Neural progenitor cell (in vitro differentiated cells): ENCODE measurements at regions not wholly inside any gene's neighbourhood (a gene's known extent, or its start where the extent isn't known, plus 50 kb on each side); places are given as distances from the start of the nearest gene placed in this dataset.

ENCODE experiments used
- CTCF ChIP-seq: fragments of 200-600 bp; sonication (generic); IDR thresholded peaks from 2 replicates; pipeline ENCODE4 v1.5.1; 2017; ENCODE audit warnings: antibody characterized with exemption, mild to moderate bottlenecking
- EZH2 ChIP-seq: fragments of 200-600 bp; sonication (generic); IDR thresholded peaks from 2 replicates; pipeline ENCODE4 v1.6.1; 2017; ENCODE audit warnings: antibody characterized with exemption, mild to moderate bottlenecking, moderate library complexity
- EZH2phosphoT487 ChIP-seq: fragments of 200-600 bp; sonication (generic); IDR thresholded peaks from 2 replicates; pipeline ENCODE4 v1.6.1; 2017; ENCODE audit warnings: antibody characterized with exemption

- TF ChIP-seq EZH2, result no peak
- no peak for TF ChIP-seq CTCF
- TF ChIP-seq EZH2phosphoT487, result no peak
These were observed 63.8 kb upstream of the VPREB1 start for GRCh38 chr22:22180738-22181285.
